ENCODE measurements at regions not wholly inside any gene's neighbourhood (a gene's known extent, or its start where the extent isn't known, plus 50 kb on each side); places are given as distances from the start of the nearest gene placed in this dataset.

DNA sequence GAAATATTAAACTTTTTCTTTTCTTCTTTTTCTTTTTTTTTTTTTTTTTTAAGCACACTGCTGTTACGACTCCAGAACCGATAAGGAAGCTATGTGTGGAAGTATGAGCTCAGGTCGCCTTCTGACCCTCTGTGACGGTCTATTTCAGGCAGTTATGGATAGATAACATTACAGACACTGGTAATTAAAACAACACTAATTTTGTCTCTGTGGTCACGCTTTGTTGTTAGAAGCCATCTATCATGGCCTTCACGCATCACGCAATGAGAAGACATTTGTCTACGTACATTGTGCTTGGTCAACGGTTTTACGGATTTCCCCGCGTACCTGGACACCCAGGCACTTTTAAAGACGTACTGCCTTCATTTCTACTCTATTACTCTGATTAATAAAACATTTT, 306.0 kb upstream of the ZNF507 start:
- DNase-seq (ENCODE audit: low read depth): no peak
- H3K4me3 ChIP-seq (ENCODE audit: control insufficient read depth, low read depth, low read length): no peak overlapping the region
- TF ChIP-seq, protein P1, sequence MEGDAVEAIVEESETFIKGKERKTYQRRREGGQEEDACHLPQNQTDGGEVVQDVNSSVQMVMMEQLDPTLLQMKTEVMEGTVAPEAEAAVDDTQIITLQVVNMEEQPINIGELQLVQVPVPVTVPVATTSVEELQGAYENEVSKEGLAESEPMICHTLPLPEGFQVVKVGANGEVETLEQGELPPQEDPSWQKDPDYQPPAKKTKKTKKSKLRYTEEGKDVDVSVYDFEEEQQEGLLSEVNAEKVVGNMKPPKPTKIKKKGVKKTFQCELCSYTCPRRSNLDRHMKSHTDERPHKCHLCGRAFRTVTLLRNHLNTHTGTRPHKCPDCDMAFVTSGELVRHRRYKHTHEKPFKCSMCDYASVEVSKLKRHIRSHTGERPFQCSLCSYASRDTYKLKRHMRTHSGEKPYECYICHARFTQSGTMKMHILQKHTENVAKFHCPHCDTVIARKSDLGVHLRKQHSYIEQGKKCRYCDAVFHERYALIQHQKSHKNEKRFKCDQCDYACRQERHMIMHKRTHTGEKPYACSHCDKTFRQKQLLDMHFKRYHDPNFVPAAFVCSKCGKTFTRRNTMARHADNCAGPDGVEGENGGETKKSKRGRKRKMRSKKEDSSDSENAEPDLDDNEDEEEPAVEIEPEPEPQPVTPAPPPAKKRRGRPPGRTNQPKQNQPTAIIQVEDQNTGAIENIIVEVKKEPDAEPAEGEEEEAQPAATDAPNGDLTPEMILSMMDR (conservative IDR thresholded peaks at IDR 0.05; ENCODE audit: control insufficient read depth, insufficient read depth, low read depth, low read length): no peak

DNA sequence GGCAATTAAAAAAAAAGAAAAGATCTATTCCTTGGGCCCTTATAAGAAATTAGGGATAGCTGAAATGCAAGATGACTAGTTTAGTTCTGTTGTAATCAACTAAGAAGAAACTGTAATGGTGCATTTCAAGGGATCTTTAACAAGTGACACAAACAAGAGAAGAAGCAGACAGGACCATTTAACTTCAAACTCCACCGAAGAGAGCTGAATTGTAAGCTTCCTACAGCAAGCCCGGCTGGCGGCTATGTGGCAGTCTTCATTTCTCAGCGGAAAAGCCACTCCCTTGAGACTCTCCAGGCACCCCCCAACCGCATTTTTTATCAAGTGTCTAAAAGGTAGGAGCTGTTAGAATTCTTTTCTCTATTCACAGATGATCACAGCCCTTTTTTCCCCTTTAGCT, 305.2 kb upstream of the ZNF507 start:
- no peak for DNase-seq (ENCODE audit: low read depth)
- TF ChIP-seq, protein P1 (conservative IDR thresholded peaks at IDR 0.05; ENCODE audit: control insufficient read depth, insufficient read depth, low read depth, low read length): no peak
- H3K4me3 ChIP-seq (ENCODE audit: control insufficient read depth, low read depth, low read length): no peak overlapping the region

DNA sequence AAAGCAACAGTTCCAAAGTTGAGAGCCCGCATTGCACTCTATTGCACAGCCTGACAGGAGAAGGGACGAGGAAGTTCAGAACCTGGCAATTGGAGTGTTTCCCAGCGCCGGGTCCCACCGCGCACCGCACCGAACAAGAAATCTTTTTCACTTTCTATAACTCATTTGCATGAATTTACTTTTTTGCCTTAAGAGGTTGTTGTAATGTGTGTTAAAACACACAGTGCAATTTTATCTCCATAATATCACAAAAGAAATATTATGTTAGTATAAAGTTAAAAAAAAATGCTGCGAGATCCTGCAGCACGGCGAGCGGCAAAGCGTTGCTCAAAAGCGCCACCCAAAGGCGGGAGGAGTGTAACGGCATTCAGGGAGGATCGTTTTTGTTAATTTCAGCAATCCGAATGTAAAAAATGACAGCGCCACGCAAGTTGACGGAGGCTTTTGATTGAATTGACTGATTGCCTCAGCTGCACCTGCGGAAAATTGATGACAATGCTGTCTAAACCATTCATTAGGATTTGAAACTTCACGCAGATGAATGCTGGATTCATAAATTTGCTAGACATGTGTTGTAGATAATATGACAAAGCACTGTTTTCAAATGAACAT, 303.6 kb upstream of the ZNF507 start:
- no peak overlapping the region for H3K4me3 ChIP-seq (ENCODE audit: control insufficient read depth, low read depth, low read length)
- DNase-seq (ENCODE audit: low read depth): peak; percentile 31
- TF ChIP-seq, protein P1 (conservative IDR thresholded peaks at IDR 0.05; ENCODE audit: control insufficient read depth, insufficient read depth, low read depth, low read length): peak; percentile 76

DNA sequence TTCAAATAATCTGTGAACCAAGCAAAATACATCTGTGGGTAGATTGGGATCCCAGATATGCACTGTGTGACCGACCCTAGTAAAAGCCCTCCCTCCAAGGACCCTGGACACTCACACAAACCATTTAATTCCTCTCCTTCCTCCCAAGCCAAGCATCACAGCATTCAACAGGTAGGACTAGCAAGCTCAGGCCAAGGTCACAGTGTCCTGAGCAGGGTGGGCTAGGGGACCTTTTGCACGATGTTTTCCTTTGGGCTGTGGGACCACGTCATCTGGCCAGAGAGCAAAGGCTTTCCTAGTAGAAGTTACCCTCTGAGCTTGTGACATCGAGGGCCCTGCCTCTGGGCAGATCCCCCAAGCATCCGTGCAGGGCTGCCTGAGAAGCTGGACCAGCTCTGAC, 297.6 kb upstream of the ZNF507 start:
- H3K4me3 ChIP-seq (ENCODE audit: control insufficient read depth, low read depth, low read length): no peak overlapping the region
- TF ChIP-seq, protein P1 (conservative IDR thresholded peaks at IDR 0.05; ENCODE audit: control insufficient read depth, insufficient read depth, low read depth, low read length): no peak
- DNase-seq (ENCODE audit: low read depth): no peak

DNA sequence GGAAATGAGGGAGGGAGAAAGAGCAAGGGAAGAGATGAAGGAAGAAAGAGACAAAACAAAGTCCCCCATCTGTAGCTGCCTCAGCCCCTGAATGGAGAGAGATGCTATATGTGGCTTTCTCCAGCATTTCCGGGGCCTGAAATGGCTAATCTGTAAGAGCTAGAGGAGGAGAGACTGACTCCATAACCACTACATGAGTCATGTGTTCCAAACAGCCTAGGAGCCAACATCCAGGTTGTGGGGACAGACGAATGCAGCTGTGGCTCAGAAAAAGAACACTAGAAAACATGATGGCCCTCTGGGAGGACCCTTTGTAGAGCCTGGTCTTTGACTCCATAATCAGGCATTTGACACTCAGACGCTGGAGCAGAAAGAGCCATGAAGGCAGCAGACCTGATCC, 292.0 kb upstream of the ZNF507 start:
- DNase-seq (ENCODE audit: low read depth): no peak
- H3K4me3 ChIP-seq (ENCODE audit: control insufficient read depth, low read depth, low read length): no peak overlapping the region
- TF ChIP-seq, protein P1 (conservative IDR thresholded peaks at IDR 0.05; ENCODE audit: control insufficient read depth, insufficient read depth, low read depth, low read length): no peak

DNA sequence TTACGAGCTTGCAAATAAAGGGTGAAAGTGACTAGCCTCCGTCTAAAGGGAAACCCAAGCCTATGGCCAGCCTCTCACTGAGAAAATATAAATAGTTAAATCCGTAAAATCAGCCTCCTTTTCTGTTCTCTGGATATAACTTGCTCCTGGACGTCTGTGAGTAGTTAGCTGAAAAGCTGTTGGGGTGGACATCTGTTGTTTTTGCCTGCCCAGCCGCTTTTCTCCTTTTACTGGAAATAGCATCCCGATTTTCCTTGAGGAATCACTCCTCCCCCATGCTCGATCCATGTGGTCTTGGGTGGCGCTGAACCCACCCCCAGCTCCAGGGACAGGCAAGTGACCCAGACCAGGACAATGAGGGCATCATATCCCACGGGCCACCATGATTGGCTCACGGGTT, 291.5 kb upstream of the ZNF507 start:
- TF ChIP-seq, protein P1 (conservative IDR thresholded peaks at IDR 0.05; ENCODE audit: control insufficient read depth, insufficient read depth, low read depth, low read length): no peak
- no peak for DNase-seq (ENCODE audit: low read depth)
- H3K4me3 ChIP-seq (ENCODE audit: control insufficient read depth, low read depth, low read length): no peak overlapping the region

DNA sequence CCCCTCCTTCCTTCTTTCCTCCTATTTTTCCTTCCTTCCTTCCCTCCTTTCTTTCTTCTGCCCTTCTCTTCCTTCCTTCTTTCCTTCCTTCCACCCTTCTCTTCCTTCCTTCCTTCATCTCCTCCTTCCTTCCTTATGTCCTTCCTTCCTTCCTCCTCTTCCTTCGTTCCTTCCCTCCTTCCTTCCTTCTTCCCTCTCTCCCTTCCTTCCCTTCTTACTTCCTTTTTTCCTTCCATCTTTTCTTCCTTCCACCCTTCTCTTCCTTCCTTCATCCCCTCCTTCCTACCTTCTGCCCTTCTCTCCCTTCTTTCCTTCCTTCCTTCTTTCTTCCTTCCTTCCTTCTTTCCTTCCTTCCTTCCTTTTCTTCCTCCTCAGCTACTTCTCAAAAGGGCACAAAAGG, 287.3 kb upstream of the ZNF507 start:
- TF ChIP-seq, protein P1 (conservative IDR thresholded peaks at IDR 0.05; ENCODE audit: control insufficient read depth, insufficient read depth, low read depth, low read length): no peak
- DNase-seq (ENCODE audit: low read depth): no peak
- H3K4me3 ChIP-seq (ENCODE audit: control insufficient read depth, low read depth, low read length): no peak overlapping the region

All from fibroblast of mammary gland (primary cell).